GM18502 (cell line): ENCODE measurements at regions not wholly inside any gene's neighbourhood (a gene's known extent, or its start where the extent isn't known, plus 50 kb on each side); places are given as distances from the start of the nearest gene placed in this dataset.

Source experiments
- ATAC-seq: cut with Tn5 transposase; IDR thresholded peaks from one replicate; pipeline ENCODE4 v1.9.1; 2021; ENCODE audit warnings: mild to moderate bottlenecking; ENCODE audit not compliant: unreplicated experiment, poor library complexity

- ATAC-seq = no peak
Observed at GRCh38 chr2:220491670-220492069, 864.2 kb downstream of the SLC4A3 start.

GRCh38 chr2:220493871-220494525, 866.6 kb downstream of the SLC4A3 start:
- ATAC-seq = no peak

- no peak for ATAC-seq
Observed at GRCh38 chr2:220496513-220496912, 869.1 kb downstream of the SLC4A3 start.

- no peak for ATAC-seq
Observed at GRCh38 chr2:220499225-220499624, 871.8 kb downstream of the SLC4A3 start.

GRCh38 chr2:220502539-220502938, 875.1 kb downstream of the SLC4A3 start:
- no peak for ATAC-seq

- ATAC-seq = no peak
Observed at GRCh38 chr2:220503431-220503830, 876.0 kb downstream of the SLC4A3 start.

- ATAC-seq = no peak
Observed at GRCh38 chr2:220504938-220505503, 877.6 kb downstream of the SLC4A3 start.

- ATAC-seq = no peak
Observed at GRCh38 chr2:220506466-220506865, 879.0 kb downstream of the SLC4A3 start.

- ATAC-seq = no peak
Observed at GRCh38 chr2:220509096-220509757, 881.8 kb downstream of the SLC4A3 start.

- no peak for ATAC-seq
Observed at GRCh38 chr2:220509966-220510365, 882.5 kb downstream of the SLC4A3 start.

- no peak for ATAC-seq
Observed at GRCh38 chr2:220510668-220511067, 883.2 kb downstream of the SLC4A3 start.

GRCh38 chr2:220512419-220512818, 885.0 kb downstream of the SLC4A3 start:
- ATAC-seq = no peak

GRCh38 chr2:220513573-220514288, 886.3 kb downstream of the SLC4A3 start:
- ATAC-seq = no peak

GRCh38 chr2:220521551-220521950, 894.1 kb downstream of the SLC4A3 start:
- no peak for ATAC-seq

- ATAC-seq = no peak
Observed at GRCh38 chr2:220528180-220528675, 900.8 kb downstream of the SLC4A3 start.

- ATAC-seq = no peak
Observed at GRCh38 chr2:220531216-220531615, 903.8 kb downstream of the SLC4A3 start.

- peak; percentile 94 for ATAC-seq
Observed at GRCh38 chr2:220533485-220533884, 906.1 kb downstream of the SLC4A3 start.

- no peak for ATAC-seq
Observed at GRCh38 chr2:220539481-220539880, 912.1 kb downstream of the SLC4A3 start.

GRCh38 chr2:220544049-220544448, 916.6 kb downstream of the SLC4A3 start:
- no peak for ATAC-seq

GRCh38 chr2:220550995-220551700, 923.7 kb downstream of the SLC4A3 start:
- no peak for ATAC-seq
